Sciatic nerve (tissue), 2 donors: ENCODE measurements at regions not wholly inside any gene's neighbourhood (a gene's known extent, or its start where the extent isn't known, plus 50 kb on each side); places are given as distances from the start of the nearest gene placed in this dataset.
"Not testable (repeated sequence)": the region's sequence is repeated elsewhere in the genome, so short reads cannot be mapped to it uniquely, and the experiment has no call there.

Source experiments
- ATAC-seq: fragments of 200-7000 bp; cut with Tn5 transposase; one replicate; pipeline ENCODE4 v1.9.1; 2020; ENCODE audit warnings: mild to moderate bottlenecking, moderate library complexity
- DNase-seq: peaks from one replicate; pipeline ENCODE4 v3.0.0-alpha.2; 2020; ENCODE audit warnings: low spot score
- intact Hi-C: fragments of 100-400 bp; cut with DNase I; formaldehyde crosslinking; loops from one replicate; pipeline ENCODE4 v1.14.2; 2022
- donor health status: DM: no; HTN: no; CAD: no.
- donor health status: DM: no; HTN: no; CAD: no.

DNA sequence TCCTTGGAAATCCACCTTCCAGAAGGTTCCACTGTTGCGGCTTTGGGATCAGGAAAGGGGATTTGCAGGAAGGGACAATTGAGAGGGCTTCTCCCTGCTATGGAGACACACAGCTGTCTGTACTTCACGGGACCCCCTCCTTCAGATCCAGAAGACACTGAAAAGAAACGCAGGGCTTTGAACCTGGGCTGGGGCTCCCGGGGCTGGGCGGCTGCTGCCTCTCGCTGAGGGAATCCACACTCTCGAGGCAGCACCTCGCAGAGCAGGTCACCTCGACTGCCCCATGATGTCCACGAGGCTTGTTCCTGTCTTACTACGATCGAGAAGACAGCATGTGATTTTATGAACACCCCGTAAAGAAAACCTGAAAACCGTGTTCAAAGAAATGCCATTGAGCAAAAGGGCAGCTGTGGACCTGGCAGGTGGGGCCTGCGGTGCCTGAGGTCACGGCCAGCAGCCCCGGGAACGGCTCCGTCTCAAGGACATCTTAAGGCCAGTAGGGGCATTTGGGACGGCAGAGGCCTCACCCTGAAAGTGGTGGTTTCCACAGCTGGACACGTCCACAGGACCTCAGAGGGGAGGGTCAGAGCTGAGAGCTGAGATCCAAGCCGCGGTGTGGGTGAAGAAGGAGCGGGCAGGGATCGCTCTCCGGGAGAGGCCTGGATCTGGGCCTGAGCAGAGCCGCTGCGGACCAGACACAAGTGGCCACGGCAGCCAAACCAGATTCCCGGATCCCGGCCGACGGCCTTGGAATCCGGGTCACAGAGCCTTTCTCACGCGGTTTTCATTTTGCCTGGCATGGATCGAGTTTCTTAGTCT is 165.7 kb downstream of the RTP5 start:
- no peak for ATAC-seq
- DNase-seq, result peak; percentile 45

GRCh38 chr2:242035858-242036652 is 166.5 kb downstream of the RTP5 start:
- intact Hi-C loops, result no loop called here
- ATAC-seq (no peak), DNase-seq (peak; percentile 25)

More for the DNA sequence above, 165.7 kb downstream of the RTP5 start:
- intact Hi-C loops, result no loop called here

- intact Hi-C loops, result no loop called here
Observed at GRCh38 chr2:242036653-242036950, 167.1 kb downstream of the RTP5 start.

GRCh38 chr2:242038166-242038927 is 168.8 kb downstream of the RTP5 start:
- intact Hi-C loops, result no loop called here
- peak; percentile 15 for DNase-seq
- no peak for ATAC-seq

More at GRCh38 chr2:242036653-242036950, 167.1 kb downstream of the RTP5 start:
- peak; percentile 49 for DNase-seq
- ATAC-seq, result no peak

GRCh38 chr2:242038928-242039341 is 169.4 kb downstream of the RTP5 start:
- DNase-seq, result peak; percentile 48
- intact Hi-C loops, result no loop called here

GRCh38 chr2:242040303-242040655 is 170.8 kb downstream of the RTP5 start:
- intact Hi-C loops, result no loop called here
- DNase-seq (peak; percentile 51), ATAC-seq (no peak)

More at GRCh38 chr2:242038928-242039341, 169.4 kb downstream of the RTP5 start:
- no peak for ATAC-seq

GRCh38 chr2:242040681-242041080 is 171.2 kb downstream of the RTP5 start:
- ATAC-seq, result no peak
- intact Hi-C loops, result no loop called here
- DNase-seq, result peak; percentile 49

DNA sequence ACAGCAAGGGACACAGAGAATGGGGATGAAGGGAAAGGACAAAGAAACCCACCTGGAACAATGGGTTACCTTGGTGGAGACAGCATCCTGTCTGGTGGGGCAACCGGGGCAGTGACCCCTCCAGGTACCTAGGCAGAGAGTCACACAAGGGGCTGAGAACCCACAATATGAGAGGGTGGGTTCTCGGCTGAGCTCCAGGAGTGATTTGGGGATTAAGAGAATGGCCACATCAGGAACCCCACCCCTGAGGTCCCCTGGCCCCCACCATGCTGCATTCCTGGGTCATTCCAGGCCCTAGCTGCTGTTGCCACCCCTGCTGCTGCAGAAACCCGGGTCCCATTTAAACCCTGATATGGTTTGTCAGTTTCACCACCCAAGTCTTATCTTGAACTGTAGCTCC is 172.3 kb downstream of the RTP5 start:
- DNase-seq, result peak; percentile 9
- intact Hi-C loops, result no loop called here
- no peak for ATAC-seq

DNA sequence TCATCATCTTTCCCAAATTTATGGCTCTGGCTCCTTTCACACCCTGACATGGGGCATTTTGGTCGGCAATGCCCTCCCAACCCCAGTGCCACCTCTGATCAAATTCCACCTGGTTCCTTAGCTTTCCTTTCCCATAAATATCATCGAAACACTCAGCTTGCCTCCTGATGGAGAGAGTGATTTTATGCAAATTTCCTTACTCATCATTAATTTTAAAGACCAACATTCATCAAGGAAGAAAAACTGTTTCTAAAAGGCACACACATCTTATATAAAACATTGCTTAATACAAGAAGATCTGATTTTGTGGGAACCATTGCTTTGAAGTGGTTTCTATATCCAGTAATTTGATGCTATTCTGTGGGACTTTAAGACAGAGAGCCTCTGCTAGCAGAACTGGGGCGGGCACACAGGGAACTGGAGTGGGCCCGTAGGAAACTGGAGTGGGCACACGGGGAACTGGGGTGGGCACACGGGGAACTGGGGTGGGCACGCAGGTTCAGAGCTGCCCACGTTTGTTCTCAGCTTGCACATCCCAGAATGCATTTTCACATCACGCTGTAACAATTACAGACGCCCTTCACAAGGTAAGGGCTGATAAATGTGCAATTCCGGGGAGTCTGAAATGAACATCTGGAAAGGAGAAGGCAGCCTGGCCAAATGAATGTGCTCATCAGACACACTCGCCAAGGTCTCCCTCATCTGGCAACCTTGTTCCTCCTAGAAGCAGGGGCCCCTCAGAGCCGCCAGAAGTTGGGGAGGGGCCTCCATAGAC is 174.2 kb downstream of the RTP5 start:
- intact Hi-C loops, result no loop called here
- DNase-seq, result no peak

DNA sequence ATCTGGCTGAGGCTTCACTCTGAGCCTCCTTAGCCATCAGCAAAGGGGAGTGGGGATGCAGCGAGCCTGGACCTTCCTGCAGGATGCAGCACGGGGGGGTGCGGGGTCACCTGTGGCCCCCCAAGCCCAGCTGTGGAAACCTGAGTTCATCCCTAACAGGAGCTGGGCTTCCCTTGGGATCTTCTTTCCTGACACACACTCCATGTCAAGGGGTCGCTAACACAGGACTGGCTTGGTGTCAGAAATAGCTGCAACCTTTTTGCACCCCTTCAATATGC is 174.7 kb downstream of the RTP5 start:
- intact Hi-C loops, result no loop called here
- no peak for ATAC-seq
- no peak for DNase-seq

More for the DNA sequence above, 174.2 kb downstream of the RTP5 start:
- no peak for ATAC-seq

GRCh38 chr2:242045596-242046144 is 176.1 kb downstream of the RTP5 start:
- peak; percentile 51 for DNase-seq
- intact Hi-C loops, ATAC-seq: not testable (repeated sequence)

- ATAC-seq (no peak), DNase-seq (peak; percentile 26)
- intact Hi-C loops, result no loop called here
Observed at GRCh38 chr2:242046206-242046826, 176.8 kb downstream of the RTP5 start.

- intact Hi-C loops, result no loop called here
- DNase-seq (peak; percentile 12), ATAC-seq (no peak)
Observed at GRCh38 chr2:242047963-242048362, 178.4 kb downstream of the RTP5 start.

- DNase-seq (no peak), ATAC-seq (no peak)
- intact Hi-C loops, result no loop called here
Observed at GRCh38 chr2:242048479-242048878, 178.9 kb downstream of the RTP5 start.

DNA sequence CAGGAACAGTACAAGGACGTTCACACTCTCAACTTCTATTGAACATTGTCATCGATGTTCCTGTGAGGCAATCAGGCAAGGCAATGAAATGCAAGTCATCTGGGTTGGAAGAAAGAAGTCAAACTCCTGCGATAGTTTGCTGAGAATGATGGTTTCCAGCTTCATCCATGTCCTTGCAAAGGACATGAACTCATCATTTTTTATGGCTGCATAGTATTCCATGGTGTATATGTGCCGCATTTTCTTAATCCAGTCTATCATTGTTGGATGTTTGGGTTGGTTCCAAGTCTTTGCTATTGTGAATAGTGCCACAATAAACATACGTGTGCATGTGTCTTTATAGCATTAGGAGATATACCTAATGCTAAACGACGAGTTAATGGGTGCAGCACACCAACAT is 180.0 kb downstream of the RTP5 start:
- intact Hi-C loops, ATAC-seq, DNase-seq: not testable (repeated sequence)

DNA sequence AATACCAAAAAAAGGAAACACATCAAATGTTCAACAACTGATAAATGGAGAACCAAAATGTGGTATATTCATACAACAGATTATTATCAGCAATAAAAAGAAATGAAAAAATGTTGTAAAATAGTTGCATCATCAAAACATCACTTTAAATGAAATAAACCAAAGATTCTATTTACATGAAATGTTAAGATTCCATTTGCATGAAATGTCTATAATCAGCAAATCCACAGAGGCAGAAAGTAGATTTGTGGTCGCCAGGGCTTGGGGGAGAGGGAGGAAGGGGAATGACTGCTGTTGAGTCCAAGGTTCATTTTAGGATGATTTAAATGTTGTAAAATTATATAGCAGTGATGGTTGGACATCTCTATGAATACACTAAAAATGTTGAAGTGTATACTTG is 181.9 kb downstream of the RTP5 start:
- ATAC-seq, result no peak
- intact Hi-C loops, result no loop called here
- no peak for DNase-seq

GRCh38 chr2:242052421-242052820 is 182.9 kb downstream of the RTP5 start:
- DNase-seq (peak; percentile 33), ATAC-seq (no peak)
- intact Hi-C loops, result no loop called here

GRCh38 chr2:242053921-242054320 is 184.4 kb downstream of the RTP5 start:
- DNase-seq, result no peak
- ATAC-seq, result no peak
- intact Hi-C loops, result no loop called here
